ENCODE measurements at regions not wholly inside any gene's neighbourhood (a gene's known extent, or its start where the extent isn't known, plus 50 kb on each side); places are given as distances from the start of the nearest gene placed in this dataset.

- RAD21 ChIA-PET (ENCODE audit: unreplicated experiment) = no interaction called here
- Histone ChIP-seq H3K9me3 (replicated peaks; ENCODE audit: control insufficient read depth, insufficient read depth, low read length) (no peaks in the 10 kb centered on the region), H3K79me2 (ENCODE audit: control insufficient read depth, insufficient read depth, low read length) (no peaks in the 10 kb centered on the region), H3K4me2 (ENCODE audit: control insufficient read depth, insufficient read depth) (no peak overlapping the region), H3K36me3 (ENCODE audit: control insufficient read depth in 2 of 2, insufficient read depth in 2 of 2, low read length in 1 of 2) (no peaks in the 10 kb centered on the region), H3K27me3 (replicated peaks in 1 of 2; ENCODE audit: control insufficient read depth in 2 of 2, insufficient read depth in 2 of 2, low read length in 1 of 2) (no peaks in the 10 kb centered on the region), H4K20me1 (ENCODE audit: control insufficient read depth, insufficient read depth) (no peaks in the 10 kb centered on the region), H3K4me1 (ENCODE audit: control insufficient read depth, insufficient read depth, low read length) (no peaks in the 10 kb centered on the region), H3K27ac (ENCODE audit: control insufficient read depth, insufficient read depth) (no peak overlapping the region), H3K9ac (ENCODE audit: control insufficient read depth, insufficient read depth, low read length) (no peak overlapping the region), H2AFZ (ENCODE audit: control insufficient read depth, low read depth, low read length) (no peak overlapping the region), H3K4me3 (no peak overlapping the region)
- in situ Hi-C loops (cut with MboI) (no loop called here), intact Hi-C loops (cut with micrococcal nuclease; ENCODE audit: unreplicated experiment) (no loop called here)
- FAIRE-seq (no peak), ATAC-seq (no peak), DNase-seq (ENCODE audit: low read depth, low spot score) (no peak)
- POLR2A ChIA-PET = no interaction called here
- BruUV-seq (replicated peaks) = no TSS peak
- 15% methylated on average over 7 of the region's 7 CpGs for WGBS (ENCODE audit: insufficient coverage, insufficient replicate concordance, low lambda C conversion rate, missing lambda C conversion rate)
- SMC1A ChIA-PET (ENCODE audit: uncharacterized antibody, unreplicated experiment) = no interaction called here
- CTCF ChIA-PET = no interaction called here
- no peak for TF ChIP-seq NFYB (IDR thresholded peaks at IDR 0.05; ENCODE audit: insufficient read depth, low read depth, low read length)
- no peak for TF ChIP-seq YY1 (IDR thresholded peaks at IDR 0.05; ENCODE audit: low read depth, low read length)
- TF ChIP-seq EP300 (IDR thresholded peaks at IDR 0.05; ENCODE audit: borderline replicate concordance in 1 of 2, control insufficient read depth in 1 of 2, low read depth in 2 of 2, low read length in 2 of 2) = no peak
- TF ChIP-seq SMAD1 (IDR thresholded peaks at IDR 0.05; ENCODE audit: low read depth, partially characterized antibody) = no peak
- no peak for TF ChIP-seq ZZZ3 (IDR thresholded peaks at IDR 0.05; ENCODE audit: control insufficient read depth, insufficient read length, low read depth)
- TF ChIP-seq RBBP5 (conservative IDR thresholded peaks at IDR 0.05) = no peak
- no peak for TF ChIP-seq NR2C1 (IDR thresholded peaks at IDR 0.05)
- TF ChIP-seq RELB (IDR thresholded peaks at IDR 0.05; ENCODE audit: low read depth) = no peak
- no peak for TF ChIP-seq IRF5 (IDR thresholded peaks at IDR 0.05; ENCODE audit: borderline replicate concordance)
- TF ChIP-seq RFX5 (IDR thresholded peaks at IDR 0.05; ENCODE audit: low read depth, low read length) = no peak
- no peak for TF ChIP-seq HCFC1 (IDR thresholded peaks at IDR 0.05; ENCODE audit: low read length)
- TF ChIP-seq FOXM1 (IDR thresholded peaks at IDR 0.05; ENCODE audit: low read depth, low read length) = no peak
- TF ChIP-seq IKZF1 (conservative IDR thresholded peaks at IDR 0.05) = no peak
- no peak for TF ChIP-seq KAT2A (conservative IDR thresholded peaks at IDR 0.05; ENCODE audit: control insufficient read depth, low read depth, low read length)
- TF ChIP-seq SREBF2 (IDR thresholded peaks at IDR 0.05; ENCODE audit: low read length) = no peak
- TF ChIP-seq GABPA (IDR thresholded peaks at IDR 0.05; ENCODE audit: low read depth) = no peak
- no peak for TF ChIP-seq SRF (IDR thresholded peaks at IDR 0.05; ENCODE audit: low read depth in 2 of 2, low read length in 2 of 2)
- TF ChIP-seq FOS (IDR thresholded peaks at IDR 0.05; ENCODE audit: borderline replicate concordance, extremely low read depth, insufficient read length) = no peak
- TF ChIP-seq EZH2 (IDR thresholded peaks at IDR 0.05; ENCODE audit: borderline replicate concordance, control insufficient read depth, low read depth, low read length) = no peak
- TF ChIP-seq MTA2 (IDR thresholded peaks at IDR 0.05; ENCODE audit: low read depth) = no peak
Observed at GRCh38 chr4:158319880-158320279, 109.6 kb downstream of the TMEM144 start.

All from GM12878 (cell line).